ENCODE measurements at regions not wholly inside any gene's neighbourhood (a gene's known extent, or its start where the extent isn't known, plus 50 kb on each side); places are given as distances from the start of the nearest gene placed in this dataset.

- no peaks in the 10 kb centered on the region for H3F3A ChIP-seq (ENCODE audit: insufficient read depth, low read length)
- no peak overlapping the region for H3K9ac ChIP-seq (ENCODE audit: low read length)
- no peaks in the 10 kb centered on the region for H4K20me1 ChIP-seq (ENCODE audit: insufficient read depth, low read length)
- no peaks in the 10 kb centered on the region for H3K36me3 ChIP-seq (replicated peaks; ENCODE audit: insufficient read depth, low read length)
- H3K27me3 ChIP-seq (replicated peaks; ENCODE audit: insufficient read depth, low read length): no peaks in the 10 kb centered on the region
- H3K27ac ChIP-seq (ENCODE audit: low read length): no peak overlapping the region
- H3K9me2 ChIP-seq (replicated peaks; ENCODE audit: insufficient read depth, low read length): no peaks in the 10 kb centered on the region
- H2AFZ ChIP-seq (ENCODE audit: low read length): peak overlapping the region; percentile 46; the same call in 1 of the 2 replicates
- H3K4me1 ChIP-seq (ENCODE audit: low read length): no peaks in the 10 kb centered on the region
- peak; percentile 59 for DNase-seq
- H3K79me2 ChIP-seq (ENCODE audit: low read length): no peaks in the 10 kb centered on the region
- H3K4me2 ChIP-seq (ENCODE audit: low read depth, low read length): no peak overlapping the region
- TF ChIP-seq CTCF (IDR thresholded peaks at IDR 0.05; ENCODE audit: low read length) (peak; percentile 51), EZH2phosphoT487 (IDR thresholded peaks at IDR 0.05; ENCODE audit: low read length) (no peak)
- H3K4me3 ChIP-seq (ENCODE audit: low read length): no peak overlapping the region
- no peaks in the 10 kb centered on the region for H3K9me3 ChIP-seq (replicated peaks; ENCODE audit: insufficient read depth, low read length)
Observed at GRCh38 chr2:182650704-182651103, 65.4 kb upstream of the DNAJC10 start.

GRCh38 chr2:182652326-182652725 lies 63.7 kb upstream of the DNAJC10 start:
- H3K4me3 ChIP-seq (ENCODE audit: low read length): no peak overlapping the region
- H3K36me3 ChIP-seq (replicated peaks; ENCODE audit: insufficient read depth, low read length): no peaks in the 10 kb centered on the region

GRCh38 chr2:182655750-182656149 lies 60.3 kb upstream of the DNAJC10 start:
- DNase-seq: no peak
- Histone ChIP-seq H3K27me3 (replicated peaks; ENCODE audit: insufficient read depth, low read length) (no peaks in the 10 kb centered on the region), H3K27ac (ENCODE audit: low read length) (no peak overlapping the region), H3K36me3 (replicated peaks; ENCODE audit: insufficient read depth, low read length) (no peaks in the 10 kb centered on the region), H3K9me2 (replicated peaks; ENCODE audit: insufficient read depth, low read length) (no peaks in the 10 kb centered on the region), H4K20me1 (ENCODE audit: insufficient read depth, low read length) (no peaks in the 10 kb centered on the region), H3K4me1 (ENCODE audit: low read length) (no peaks in the 10 kb centered on the region), H3F3A (ENCODE audit: insufficient read depth, low read length) (no peaks in the 10 kb centered on the region), H3K9ac (ENCODE audit: low read length) (no peak overlapping the region), H2AFZ (ENCODE audit: low read length) (no peak overlapping the region), H3K4me3 (ENCODE audit: low read length) (no peak overlapping the region), H3K4me2 (ENCODE audit: low read depth, low read length) (no peak overlapping the region), H3K9me3 (replicated peaks; ENCODE audit: insufficient read depth, low read length) (no peaks in the 10 kb centered on the region), H3K79me2 (ENCODE audit: low read length) (no peaks in the 10 kb centered on the region)
- TF ChIP-seq EZH2 (optimal IDR thresholded peaks at IDR 0.05; ENCODE audit: low read depth, low read length) (no peak), EZH2phosphoT487 (IDR thresholded peaks at IDR 0.05; ENCODE audit: low read length) (no peak), CTCF (IDR thresholded peaks at IDR 0.05; ENCODE audit: low read length) (no peak)

More at GRCh38 chr2:182652326-182652725, 63.7 kb upstream of the DNAJC10 start:
- Histone ChIP-seq H3K4me2 (ENCODE audit: low read depth, low read length) (no peak overlapping the region), H3K79me2 (ENCODE audit: low read length) (no peaks in the 10 kb centered on the region), H2AFZ (ENCODE audit: low read length) (no peak overlapping the region), H3K9me2 (replicated peaks; ENCODE audit: insufficient read depth, low read length) (no peaks in the 10 kb centered on the region), H3K9ac (ENCODE audit: low read length) (no peak overlapping the region), H4K20me1 (ENCODE audit: insufficient read depth, low read length) (no peaks in the 10 kb centered on the region), H3F3A (ENCODE audit: insufficient read depth, low read length) (no peaks in the 10 kb centered on the region), H3K4me1 (ENCODE audit: low read length) (no peaks in the 10 kb centered on the region), H3K27ac (ENCODE audit: low read length) (no peak overlapping the region), H3K9me3 (replicated peaks; ENCODE audit: insufficient read depth, low read length) (no peaks in the 10 kb centered on the region), H3K27me3 (replicated peaks; ENCODE audit: insufficient read depth, low read length) (no peaks in the 10 kb centered on the region)
- no peak for DNase-seq
- TF ChIP-seq CTCF (IDR thresholded peaks at IDR 0.05; ENCODE audit: low read length) (no peak), EZH2 (optimal IDR thresholded peaks at IDR 0.05; ENCODE audit: low read depth, low read length) (no peak), EZH2phosphoT487 (IDR thresholded peaks at IDR 0.05; ENCODE audit: low read length) (no peak)

Data from MM.1S (cell line).